SK-N-SH (cell line): ENCODE measurements at regions not wholly inside any gene's neighbourhood (a gene's known extent, or its start where the extent isn't known, plus 50 kb on each side); places are given as distances from the start of the nearest gene placed in this dataset.

Experiments
- CTCF ChIA-PET: fragments of 300-600, 350-600 bp; formaldehyde crosslinking; extraction: SDS; loops from one replicate; lab custom pipeline; 2021; lab: Yijun Ruan, JAX
- POLR2A ChIA-PET: fragments of 350-600 bp; sonication (Branson Sonifier 250); formaldehyde crosslinking; extraction: SDS; loops from one replicate; lab custom pipeline; 2020; ENCODE audit warnings: antibody characterized with exemption, inconsistent platforms; lab: Yijun Ruan, JAX
- DNase-seq: peaks from one replicate; pipeline ENCODE4 v3.0.0; 2012
- H2AFZ ChIP-seq: fragments of 200-600 bp; sonication (generic); 2 replicates; pipeline ENCODE4 v1.8.1; 2016; ENCODE audit warnings: antibody characterized with exemption, mild to moderate bottlenecking, low read depth
- H3F3A ChIP-seq: fragments of 200-600 bp; sonication (generic); replicated peaks from 2 replicates; pipeline ENCODE3; 2016; ENCODE audit warnings: antibody characterized with exemption, mild to moderate bottlenecking; ENCODE audit not compliant: insufficient read depth
- H3K27ac ChIP-seq, 2 experiments: fragments of 200-500 bp in 1 of 2; fragments of 200-600 bp in 1 of 2; sonication (Bioruptor generic) in 1 of 2; sonication (generic), shearing (Covaris generic) in 1 of 2; 2 replicates each; pipeline versions ENCODE4 v1.5.1 to v1.6.1; 2014 to 2016; ENCODE audit warnings: low read depth in 2 of 2, inconsistent platforms in 1 of 2, low read length in 1 of 2, mild to moderate bottlenecking in 1 of 2, mixed read lengths in 1 of 2
- H3K27me3 ChIP-seq: fragments of 200-600 bp; sonication (generic), shearing (Covaris generic); 2 replicates; pipeline ENCODE4 v1.6.1; 2016; ENCODE audit warnings: mixed run types; ENCODE audit not compliant: insufficient read depth
- H3K36me3 ChIP-seq, 2 experiments: fragments of 200-500 bp in 1 of 2; fragments of 200-600 bp in 1 of 2; sonication (Bioruptor generic) in 1 of 2; sonication (generic) in 1 of 2; replicated peaks in 1 of 2; 2 replicates each; pipeline versions ENCODE3 to v1.5.1; 2014 to 2016; ENCODE audit warnings: low read length in 1 of 2, mild to moderate bottlenecking in 1 of 2; ENCODE audit not compliant: insufficient read depth in 2 of 2, control insufficient read depth in 1 of 2
- H3K4me1 ChIP-seq, 2 experiments: fragments of 200-500 bp in 1 of 2; fragments of 200-600 bp in 1 of 2; sonication (Bioruptor generic) in 1 of 2; sonication (generic), shearing (Covaris generic) in 1 of 2; 2 replicates each; pipeline versions ENCODE4 v1.5.1 to v1.6.1; 2014 to 2016; ENCODE audit warnings: low read depth in 1 of 2, low read length in 1 of 2, mixed run types in 1 of 2; ENCODE audit not compliant: insufficient read depth in 2 of 2, control insufficient read depth in 1 of 2
- H3K4me2 ChIP-seq: fragments of 200-600 bp; sonication (generic), shearing (Covaris generic); 2 replicates; pipeline ENCODE4 v1.6.1; 2017; ENCODE audit warnings: mixed run types
- H3K4me3 ChIP-seq, 2 experiments: fragments of 200-500 bp in 1 of 2; fragments of 200-600 bp in 1 of 2; sonication (Bioruptor generic) in 1 of 2; sonication (generic), shearing (Covaris generic) in 1 of 2; 2 replicates each; pipeline versions ENCODE4 v1.5.1 to v1.8.1; 2014 to 2016; ENCODE audit warnings: low read depth in 2 of 2, inconsistent platforms in 1 of 2, low read length in 1 of 2, mild to moderate bottlenecking in 1 of 2, mixed read lengths in 1 of 2, moderate library complexity in 1 of 2
- H3K79me2 ChIP-seq: fragments of 200-600 bp; sonication (generic); 2 replicates; pipeline ENCODE4 v1.8.1; 2017; ENCODE audit warnings: mild to moderate bottlenecking; ENCODE audit not compliant: insufficient read depth
- H3K9ac ChIP-seq: fragments of 200-600 bp; sonication (generic); 2 replicates; pipeline ENCODE4 v1.6.1; 2017; ENCODE audit warnings: mixed run types
- H3K9me2 ChIP-seq: fragments of 200-600 bp; sonication (generic); 2 replicates; pipeline ENCODE4 v1.6.1; 2017; ENCODE audit warnings: mixed run types
- H3K9me3 ChIP-seq: fragments of 200-600 bp; sonication (generic); 2 replicates; pipeline ENCODE4 v1.6.1; 2017; ENCODE audit warnings: mixed run types, mild to moderate bottlenecking, moderate library complexity
- H4K20me1 ChIP-seq: fragments of 200-600 bp; sonication (generic); 2 replicates; pipeline ENCODE4 v1.6.1; 2017; ENCODE audit warnings: mild to moderate bottlenecking, mixed run types; ENCODE audit not compliant: insufficient read depth
- CHD2 ChIP-seq: fragments of 150-350 bp; IDR thresholded peaks from 2 replicates; pipeline ENCODE4 v1.6.1; 2018; ENCODE audit warnings: low read length; ENCODE audit not compliant: partially characterized antibody
- CTCF ChIP-seq: fragments of 200-600 bp; sonication (generic); IDR thresholded peaks from 2 replicates; pipeline ENCODE4 v1.6.1; 2017; ENCODE audit warnings: antibody characterized with exemption, mild to moderate bottlenecking, moderate library complexity
- ELF1 ChIP-seq: IDR thresholded peaks from 2 replicates; pipeline ENCODE4 v1.4.0; 2012
- EZH2phosphoT487 ChIP-seq: fragments of 200-600 bp; sonication (generic); IDR thresholded peaks from 2 replicates; pipeline ENCODE4 v1.6.1; 2017; ENCODE audit warnings: low read depth, mixed run types, mild to moderate bottlenecking, antibody characterized with exemption, moderate library complexity, borderline replicate concordance
- FOSL2 ChIP-seq: IDR thresholded peaks from 2 replicates; pipeline ENCODE4 v1.4.0; 2012; ENCODE audit warnings: low read depth, mild to moderate bottlenecking, moderate library complexity, borderline replicate concordance
- GATA2 ChIP-seq: sonication (generic); formaldehyde crosslinking; IDR thresholded peaks from 2 replicates; pipeline ENCODE4 v1.5.0; 2020; ENCODE audit warnings: mild to moderate bottlenecking, missing genetic modification reagents
- IRF3 ChIP-seq: fragments of 150-350 bp; IDR thresholded peaks from 2 replicates; pipeline ENCODE4 v1.6.1; 2016; ENCODE audit warnings: mild to moderate bottlenecking, low read depth, low read length
- MAX ChIP-seq: IDR thresholded peaks from 2 replicates; pipeline ENCODE4 v1.4.0; 2012; ENCODE audit warnings: low read depth
- MEF2A ChIP-seq: IDR thresholded peaks from 2 replicates; pipeline ENCODE4 v1.4.0; 2012; ENCODE audit warnings: low read depth, borderline replicate concordance
- MXI1 ChIP-seq: IDR thresholded peaks from 2 replicates; pipeline ENCODE4 v1.6.1; 2012; ENCODE audit warnings: mild to moderate bottlenecking, low read depth, low read length, improper control_type of control experiment
- PBX3 ChIP-seq: IDR thresholded peaks from 2 replicates; pipeline ENCODE4; 2012
- POLR2AphosphoS5 ChIP-seq: IDR thresholded peaks from 2 replicates; pipeline ENCODE4 v1.6.1; 2012; ENCODE audit warnings: low read depth, low read length
- RAD21 ChIP-seq: IDR thresholded peaks from 2 replicates; pipeline ENCODE4 v1.6.1; 2012; ENCODE audit warnings: mild to moderate bottlenecking, low read length
- RFX5 ChIP-seq: IDR thresholded peaks from 2 replicates; pipeline ENCODE4 v1.6.1; 2012; ENCODE audit warnings: mild to moderate bottlenecking, improper control_type of control experiment, low read length
- SIN3A ChIP-seq: IDR thresholded peaks from 2 replicates; pipeline ENCODE4 v1.6.1; 2012; ENCODE audit warnings: low read depth, mild to moderate bottlenecking, low read length, moderate library complexity, borderline replicate concordance
- SMC3 ChIP-seq: IDR thresholded peaks from 2 replicates; pipeline ENCODE4 v1.6.1; 2012; ENCODE audit warnings: low read depth, low read length, improper control_type of control experiment
- TCF12 ChIP-seq: IDR thresholded peaks from 2 replicates; pipeline ENCODE4 v1.4.0; 2012
- USF1 ChIP-seq: IDR thresholded peaks from 2 replicates; pipeline ENCODE4 v1.4.0; 2012; ENCODE audit warnings: low read depth, borderline replicate concordance
- WGBS: methylation state at CpG from one replicate; pipeline ENCODE4 v1.1.6; 2017; ENCODE audit warnings: low lambda C conversion rate; 5-methylcytosine and 5-hydroxymethylcytosine counted together

GRCh38 chr1:55369474-55369873, 154.3 kb upstream of the USP24 start:
- Histone ChIP-seq H3K79me2 (no peaks in the 10 kb centered on the region), H2AFZ (no peak overlapping the region), H4K20me1 (no peaks in the 10 kb centered on the region), H3K9ac (no peak overlapping the region), H3F3A (no peaks in the 10 kb centered on the region), H3K27me3 (no peaks in the 10 kb centered on the region), H3K9me3 (no peaks in the 10 kb centered on the region), H3K4me2 (no peak overlapping the region), H3K4me1 (no peaks in the 10 kb centered on the region), H3K36me3 (no peaks in the 10 kb centered on the region), H3K4me3 (no peak overlapping the region), H3K9me2 (no peaks in the 10 kb centered on the region), H3K27ac (no peak overlapping the region)
- CTCF ChIA-PET, result no interaction called here
- TF ChIP-seq CTCF, result no peak
- TF ChIP-seq GATA2 (CRISPR knock-in tag), result no peak
- TF ChIP-seq TCF12, result no peak
- no peak for TF ChIP-seq CHD2
- TF ChIP-seq SMC3, result no peak
- no peak for TF ChIP-seq MAX
- no peak for TF ChIP-seq SIN3A
- TF ChIP-seq PBX3, result no peak
- no peak for TF ChIP-seq EZH2phosphoT487
- no peak for TF ChIP-seq USF1
- TF ChIP-seq RFX5, result no peak
- no peak for TF ChIP-seq IRF3
- TF ChIP-seq ELF1, result no peak
- TF ChIP-seq FOSL2, result no peak
- TF ChIP-seq MXI1, result no peak
- TF ChIP-seq MEF2A, result no peak
- no peak for TF ChIP-seq RAD21
- no peak for TF ChIP-seq POLR2AphosphoS5
- 77% methylated on average over 6 of the region's 6 CpGs for WGBS
- no peak for DNase-seq
- POLR2A ChIA-PET, result no interaction called here
